ENCODE measurements at regions not wholly inside any gene's neighbourhood (a gene's known extent, or its start where the extent isn't known, plus 50 kb on each side); places are given as distances from the start of the nearest gene placed in this dataset.

- no peak overlapping the region for H3K4me3 ChIP-seq (ENCODE audit: low read length)
- peaks cover 5% of the 10 kb centered on the region for H3K9me3 ChIP-seq (ENCODE audit: low read length)
- no peaks in the 10 kb centered on the region for H3K27me3 ChIP-seq (ENCODE audit: insufficient read depth, low read length)
- H3K36me3 ChIP-seq (ENCODE audit: insufficient read depth, low read length): no peaks in the 10 kb centered on the region
- no peak overlapping the region for H2AFZ ChIP-seq (ENCODE audit: low read depth, low read length)
- no peaks in the 10 kb centered on the region for H3K4me1 ChIP-seq (ENCODE audit: insufficient read depth, low read length)
These were observed 201.1 kb upstream of the ATP2B1 start for GRCh38 chr12:89909753-89910152.

- Histone ChIP-seq H3K9me3 (ENCODE audit: low read length) (peaks cover 5% of the 10 kb centered on the region), H3K27me3 (ENCODE audit: insufficient read depth, low read length) (no peaks in the 10 kb centered on the region), H3K36me3 (ENCODE audit: insufficient read depth, low read length) (no peaks in the 10 kb centered on the region), H3K4me3 (ENCODE audit: low read length) (no peak overlapping the region), H2AFZ (ENCODE audit: low read depth, low read length) (no peak overlapping the region), H3K4me1 (ENCODE audit: insufficient read depth, low read length) (no peaks in the 10 kb centered on the region)
These were observed 199.0 kb upstream of the ATP2B1 start for GRCh38 chr12:89907659-89908058.

DNA sequence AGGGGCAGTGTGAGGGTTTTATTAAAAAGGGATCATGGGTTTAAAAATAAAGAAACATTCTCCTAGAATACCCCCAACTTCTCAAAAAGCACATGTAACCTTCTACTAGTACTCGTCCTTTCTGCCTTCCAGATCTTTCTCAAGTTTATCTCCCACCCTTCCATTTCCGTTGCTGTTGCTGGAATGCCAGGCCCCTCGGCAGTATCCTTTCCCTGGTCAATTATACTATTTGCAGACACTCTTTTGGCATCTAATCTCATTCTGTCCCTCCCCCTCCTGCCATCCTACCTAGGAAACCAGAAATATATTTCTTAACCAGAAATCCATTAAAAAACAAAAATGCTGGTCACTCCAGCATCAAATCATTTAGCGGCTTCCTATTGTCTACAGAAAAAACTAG lies 198.2 kb upstream of the ATP2B1 start:
- no peaks in the 10 kb centered on the region for H3K27me3 ChIP-seq (ENCODE audit: insufficient read depth, low read length)
- H3K4me1 ChIP-seq (ENCODE audit: insufficient read depth, low read length): no peaks in the 10 kb centered on the region
- peaks cover 2% of the 10 kb centered on the region for H3K9me3 ChIP-seq (ENCODE audit: low read length)
- H3K36me3 ChIP-seq (ENCODE audit: insufficient read depth, low read length): no peaks in the 10 kb centered on the region
- no peak overlapping the region for H3K4me3 ChIP-seq (ENCODE audit: low read length)
- H2AFZ ChIP-seq (ENCODE audit: low read depth, low read length): no peak overlapping the region

- Histone ChIP-seq H3K9me3 (ENCODE audit: low read length) (no peaks in the 10 kb centered on the region), H2AFZ (ENCODE audit: low read depth, low read length) (no peak overlapping the region), H3K4me3 (ENCODE audit: low read length) (no peak overlapping the region), H3K36me3 (ENCODE audit: insufficient read depth, low read length) (no peaks in the 10 kb centered on the region), H3K4me1 (ENCODE audit: insufficient read depth, low read length) (no peaks in the 10 kb centered on the region), H3K27me3 (ENCODE audit: insufficient read depth, low read length) (no peaks in the 10 kb centered on the region)
These were observed 197.5 kb upstream of the ATP2B1 start for GRCh38 chr12:89906178-89906577.

- Histone ChIP-seq H3K27me3 (ENCODE audit: insufficient read depth, low read length) (no peaks in the 10 kb centered on the region), H3K9me3 (ENCODE audit: low read length) (no peaks in the 10 kb centered on the region), H3K4me3 (ENCODE audit: low read length) (no peak overlapping the region), H3K36me3 (ENCODE audit: insufficient read depth, low read length) (no peaks in the 10 kb centered on the region), H3K4me1 (ENCODE audit: insufficient read depth, low read length) (peaks cover 7% of the 10 kb centered on the region), H2AFZ (ENCODE audit: low read depth, low read length) (no peak overlapping the region)
These were observed 193.4 kb upstream of the ATP2B1 start for GRCh38 chr12:89901906-89902642.

DNA sequence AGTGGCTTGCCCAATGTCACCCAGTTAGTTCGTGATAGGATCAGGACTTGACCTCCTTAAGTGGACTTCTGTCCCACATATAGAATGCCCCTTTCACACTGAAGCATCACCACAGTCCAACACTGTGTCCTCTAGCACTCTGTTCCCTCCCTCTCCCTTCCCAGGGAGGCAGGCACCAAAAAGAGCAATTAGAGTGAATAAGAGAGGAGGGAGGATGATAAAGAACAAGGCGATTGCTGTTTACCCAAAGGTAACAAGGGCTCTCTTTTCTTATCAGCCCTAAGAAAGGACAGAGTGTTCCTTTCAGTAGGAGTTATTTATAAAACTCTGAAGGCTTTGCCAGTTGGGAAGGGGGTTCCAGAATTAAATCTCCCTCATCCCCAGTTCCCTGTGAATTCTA lies 192.7 kb upstream of the ATP2B1 start:
- no peak overlapping the region for H3K4me3 ChIP-seq (ENCODE audit: low read length)
- H3K27me3 ChIP-seq (ENCODE audit: insufficient read depth, low read length): no peaks in the 10 kb centered on the region
- H2AFZ ChIP-seq (ENCODE audit: low read depth, low read length): no peak overlapping the region
- no peaks in the 10 kb centered on the region for H3K9me3 ChIP-seq (ENCODE audit: low read length)
- no peaks in the 10 kb centered on the region for H3K36me3 ChIP-seq (ENCODE audit: insufficient read depth, low read length)
- H3K4me1 ChIP-seq (ENCODE audit: insufficient read depth, low read length): peaks cover 7% of the 10 kb centered on the region

DNA sequence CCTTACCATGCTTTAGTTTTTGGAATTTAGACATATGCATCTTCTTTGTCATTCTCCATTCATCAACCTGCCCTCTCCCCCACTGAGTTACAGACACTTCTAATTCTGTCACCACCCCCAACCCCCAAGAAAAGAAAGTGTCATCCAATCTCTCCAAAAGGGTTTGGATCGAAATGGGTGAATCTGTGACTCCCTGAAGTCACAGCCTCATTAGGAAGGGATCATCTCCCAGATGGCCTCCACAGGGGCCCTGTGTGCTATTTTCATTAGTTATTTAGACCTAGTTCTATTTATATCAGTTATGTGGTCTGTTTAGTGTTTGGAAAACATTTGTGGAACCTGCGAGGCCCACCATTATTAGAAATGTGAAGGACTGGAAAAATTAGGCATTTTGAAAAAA lies 191.0 kb upstream of the ATP2B1 start:
- no peaks in the 10 kb centered on the region for H3K36me3 ChIP-seq (ENCODE audit: insufficient read depth, low read length)
- H2AFZ ChIP-seq (ENCODE audit: low read depth, low read length): no peak overlapping the region
- H3K4me1 ChIP-seq (ENCODE audit: insufficient read depth, low read length): peaks cover 7% of the 10 kb centered on the region
- no peak overlapping the region for H3K4me3 ChIP-seq (ENCODE audit: low read length)
- no peaks in the 10 kb centered on the region for H3K27me3 ChIP-seq (ENCODE audit: insufficient read depth, low read length)
- no peaks in the 10 kb centered on the region for H3K9me3 ChIP-seq (ENCODE audit: low read length)

DNA sequence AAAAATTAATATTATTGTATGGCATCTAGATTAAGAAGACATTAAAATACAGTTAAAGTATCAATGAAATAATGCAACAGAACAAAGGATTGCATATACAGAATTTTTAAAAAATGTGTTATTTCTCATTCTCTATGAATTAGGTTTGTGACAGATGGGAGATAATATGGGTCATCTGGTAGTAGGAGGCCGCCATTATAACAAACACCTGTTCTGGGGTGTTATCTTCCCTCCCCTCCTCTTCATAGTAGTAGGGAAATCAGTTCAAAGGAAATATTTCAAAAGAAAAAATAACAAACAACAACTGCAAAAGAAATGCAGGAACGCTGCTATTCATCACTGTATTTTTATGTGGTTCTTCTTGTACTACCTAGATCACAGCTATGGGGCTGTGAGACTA lies 187.0 kb upstream of the ATP2B1 start:
- H3K9me3 ChIP-seq (ENCODE audit: low read length): no peaks in the 10 kb centered on the region
- no peaks in the 10 kb centered on the region for H3K36me3 ChIP-seq (ENCODE audit: insufficient read depth, low read length)
- peaks cover 7% of the 10 kb centered on the region for H3K4me1 ChIP-seq (ENCODE audit: insufficient read depth, low read length)
- no peaks in the 10 kb centered on the region for H3K27me3 ChIP-seq (ENCODE audit: insufficient read depth, low read length)
- H2AFZ ChIP-seq (ENCODE audit: low read depth, low read length): no peak overlapping the region
- H3K4me3 ChIP-seq (ENCODE audit: low read length): no peak overlapping the region

- Histone ChIP-seq H3K4me1 (ENCODE audit: insufficient read depth, low read length) (peaks cover 7% of the 10 kb centered on the region), H3K36me3 (ENCODE audit: insufficient read depth, low read length) (no peaks in the 10 kb centered on the region), H3K27me3 (ENCODE audit: insufficient read depth, low read length) (no peaks in the 10 kb centered on the region), H2AFZ (ENCODE audit: low read depth, low read length) (no peak overlapping the region), H3K9me3 (ENCODE audit: low read length) (no peaks in the 10 kb centered on the region), H3K4me3 (ENCODE audit: low read length) (no peak overlapping the region)
These were observed 186.5 kb upstream of the ATP2B1 start for GRCh38 chr12:89895101-89895500.

DNA sequence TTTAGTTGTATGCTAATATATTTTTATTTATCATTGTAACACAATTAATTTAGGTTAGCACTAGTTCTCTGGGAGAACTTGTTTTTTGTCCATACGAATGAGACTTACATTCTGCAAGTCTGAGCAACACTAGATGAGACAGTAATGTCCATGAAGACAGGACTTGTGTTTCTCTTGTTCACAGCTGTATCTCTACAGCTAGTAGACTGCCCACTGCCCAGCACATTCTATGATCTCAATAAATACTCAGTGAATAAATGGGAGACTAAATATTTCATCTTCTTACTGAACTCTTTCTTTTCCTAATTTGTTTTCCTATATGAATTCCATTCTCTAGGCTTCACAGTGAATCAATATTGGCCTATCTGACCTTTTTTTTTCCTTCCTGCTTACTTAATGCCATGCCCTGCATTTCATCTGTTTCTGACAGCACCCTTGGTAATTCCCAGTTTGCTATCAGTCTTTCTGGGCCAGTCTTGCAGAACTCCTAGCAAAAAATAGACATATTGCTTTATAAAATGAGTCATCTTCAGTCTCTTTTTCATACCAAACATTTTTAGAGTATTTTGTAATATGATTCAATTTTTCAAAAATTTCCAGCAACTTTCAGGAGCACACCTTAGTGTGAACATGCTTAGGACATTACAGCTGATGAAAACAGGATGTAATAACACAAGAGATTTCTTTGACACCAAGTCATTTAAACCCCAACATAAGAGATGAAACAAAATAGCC lies 185.5 kb upstream of the ATP2B1 start:
- H3K4me1 ChIP-seq (ENCODE audit: insufficient read depth, low read length): peaks cover under 1% of the 10 kb centered on the region
- H3K4me3 ChIP-seq (ENCODE audit: low read length): no peak overlapping the region
- no peaks in the 10 kb centered on the region for H3K27me3 ChIP-seq (ENCODE audit: insufficient read depth, low read length)
- no peaks in the 10 kb centered on the region for H3K36me3 ChIP-seq (ENCODE audit: insufficient read depth, low read length)
- no peaks in the 10 kb centered on the region for H3K9me3 ChIP-seq (ENCODE audit: low read length)
- no peak overlapping the region for H2AFZ ChIP-seq (ENCODE audit: low read depth, low read length)

DNA sequence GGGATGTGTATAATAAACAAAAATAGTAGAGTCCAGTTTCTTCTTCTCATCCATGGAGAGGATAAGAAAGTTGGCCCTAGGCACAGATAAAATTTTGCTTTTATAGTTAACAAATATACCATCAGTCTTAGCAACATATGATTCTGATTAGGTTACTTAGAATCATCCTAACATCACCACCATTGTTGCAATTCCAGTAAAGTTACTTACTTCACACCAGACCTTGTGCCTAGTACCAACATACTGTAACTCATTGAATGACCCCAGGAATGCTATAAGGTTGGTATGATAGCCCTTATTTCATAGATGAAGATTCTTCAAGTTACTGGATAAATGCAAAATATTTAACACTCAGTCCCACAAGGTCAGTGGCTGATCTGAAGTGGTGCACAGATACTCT lies 183.8 kb upstream of the ATP2B1 start:
- Histone ChIP-seq H3K36me3 (ENCODE audit: insufficient read depth, low read length) (no peaks in the 10 kb centered on the region), H3K27me3 (ENCODE audit: insufficient read depth, low read length) (no peaks in the 10 kb centered on the region), H2AFZ (ENCODE audit: low read depth, low read length) (no peak overlapping the region), H3K4me1 (ENCODE audit: insufficient read depth, low read length) (no peaks in the 10 kb centered on the region), H3K4me3 (ENCODE audit: low read length) (no peak overlapping the region), H3K9me3 (ENCODE audit: low read length) (no peaks in the 10 kb centered on the region)

GRCh38 chr12:89891933-89892332 lies 183.3 kb upstream of the ATP2B1 start:
- Histone ChIP-seq H3K27me3 (ENCODE audit: insufficient read depth, low read length) (no peaks in the 10 kb centered on the region), H3K4me1 (ENCODE audit: insufficient read depth, low read length) (no peaks in the 10 kb centered on the region), H3K36me3 (ENCODE audit: insufficient read depth, low read length) (no peaks in the 10 kb centered on the region), H3K4me3 (ENCODE audit: low read length) (no peak overlapping the region), H3K9me3 (ENCODE audit: low read length) (no peaks in the 10 kb centered on the region), H2AFZ (ENCODE audit: low read depth, low read length) (no peak overlapping the region)

- Histone ChIP-seq H3K36me3 (ENCODE audit: insufficient read depth, low read length) (no peaks in the 10 kb centered on the region), H3K4me3 (ENCODE audit: low read length) (no peak overlapping the region), H2AFZ (ENCODE audit: low read depth, low read length) (no peak overlapping the region), H3K4me1 (ENCODE audit: insufficient read depth, low read length) (peaks cover 3% of the 10 kb centered on the region), H3K27me3 (ENCODE audit: insufficient read depth, low read length) (no peaks in the 10 kb centered on the region), H3K9me3 (ENCODE audit: low read length) (no peaks in the 10 kb centered on the region)
These were observed 181.5 kb upstream of the ATP2B1 start for GRCh38 chr12:89890161-89890560.

All from neuron (in vitro differentiated cells).